Gastroesophageal sphincter (tissue), 3 donors: ENCODE measurements at regions not wholly inside any gene's neighbourhood (a gene's known extent, or its start where the extent isn't known, plus 50 kb on each side); places are given as distances from the start of the nearest gene placed in this dataset.

ENCODE experiments used
- CTCF ChIP-seq, 4 experiments: fragments of 200-600 bp in 2 of 4; fragments of 450-650 bp in 2 of 4; sonication (generic) in 1 of 4; IDR thresholded peaks; one replicate each; pipeline ENCODE4 v1.5.1; 2017 to 2019; ENCODE audit warnings: antibody characterized with exemption in 4 of 4, mild to moderate bottlenecking in 2 of 4, moderate library complexity in 2 of 4
- EP300 ChIP-seq: sonication (generic); formaldehyde crosslinking; IDR thresholded peaks from one replicate; pipeline ENCODE4 v1.6.1; 2017; ENCODE audit warnings: antibody characterized with exemption, mild to moderate bottlenecking
- POLR2A ChIP-seq, 2 donors: fragments of 450-650 bp; IDR thresholded peaks; one replicate each; pipeline ENCODE4 v1.6.1; 2017; ENCODE audit warnings: antibody characterized with exemption in 2 of 2, mild to moderate bottlenecking in 2 of 2, moderate library complexity in 1 of 2
- POLR2AphosphoS5 ChIP-seq: sonication (generic); formaldehyde crosslinking; IDR thresholded peaks from one replicate; pipeline ENCODE4 v1.6.1; 2017; ENCODE audit warnings: antibody characterized with exemption

GRCh38 chr2:236665572-236666118, 96.0 kb downstream of the ACKR3 start:
- TF ChIP-seq EP300 = no peak
- TF ChIP-seq CTCF (IDR thresholded peaks at IDR 0.05) = no peak
- TF ChIP-seq POLR2A (IDR thresholded peaks at IDR 0.05) = no peak
- TF ChIP-seq POLR2AphosphoS5 = no peak
